RWPE1 (cell line): ENCODE measurements at regions not wholly inside any gene's neighbourhood (a gene's known extent, or its start where the extent isn't known, plus 50 kb on each side); places are given as distances from the start of the nearest gene placed in this dataset.

Source experiments
- CTCF ChIA-PET: fragments of 350-600 bp; sonication (Branson Sonifier 250); formaldehyde crosslinking; extraction: SDS; loops from one replicate; lab custom pipeline; 2021; lab: Yijun Ruan, JAX
- POLR2A ChIA-PET: fragments of 400-600 bp; formaldehyde crosslinking; extraction: SDS; loops from one replicate; lab custom pipeline; 2020; ENCODE audit warnings: antibody characterized with exemption; ENCODE audit not compliant: low non-redundant PET; lab: Yijun Ruan, JAX
- DNase-seq: peaks from one replicate; pipeline ENCODE4 v3.0.0; 2012; ENCODE audit warnings: low spot score
- H3K27ac ChIP-seq: fragments of 450-650 bp; 2 replicates; pipeline ENCODE4 v1.5.1; 2017
- TF ChIP-seq, protein P1 (sequence below): fragments of 450-650 bp; conservative IDR thresholded peaks from 2 replicates; pipeline ENCODE4 v1.5.1; 2017; ENCODE audit warnings: low read depth, mild to moderate bottlenecking

DNA sequence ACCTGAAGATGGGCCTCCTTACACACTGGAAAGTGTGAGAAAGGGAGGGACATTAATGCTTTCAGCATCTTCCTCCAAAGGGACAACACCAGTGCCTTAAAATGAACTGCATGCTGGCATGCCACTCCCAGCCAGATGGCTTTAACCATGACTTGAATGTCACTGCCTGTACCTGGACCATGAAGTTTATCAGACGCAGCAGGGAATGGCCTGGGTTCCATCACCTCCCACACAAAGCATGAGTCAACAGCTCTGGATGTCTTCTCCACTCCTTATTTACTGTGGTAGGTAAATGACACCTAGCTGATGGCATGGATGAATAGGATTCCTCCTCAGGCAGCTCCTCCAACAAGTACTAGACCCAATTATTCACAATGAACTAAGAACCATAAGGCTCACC lies 645.6 kb downstream of the SOX5 start:
- ChIA-PET CTCF (no interaction called here), POLR2A (no interaction called here)
- TF ChIP-seq, protein P1, sequence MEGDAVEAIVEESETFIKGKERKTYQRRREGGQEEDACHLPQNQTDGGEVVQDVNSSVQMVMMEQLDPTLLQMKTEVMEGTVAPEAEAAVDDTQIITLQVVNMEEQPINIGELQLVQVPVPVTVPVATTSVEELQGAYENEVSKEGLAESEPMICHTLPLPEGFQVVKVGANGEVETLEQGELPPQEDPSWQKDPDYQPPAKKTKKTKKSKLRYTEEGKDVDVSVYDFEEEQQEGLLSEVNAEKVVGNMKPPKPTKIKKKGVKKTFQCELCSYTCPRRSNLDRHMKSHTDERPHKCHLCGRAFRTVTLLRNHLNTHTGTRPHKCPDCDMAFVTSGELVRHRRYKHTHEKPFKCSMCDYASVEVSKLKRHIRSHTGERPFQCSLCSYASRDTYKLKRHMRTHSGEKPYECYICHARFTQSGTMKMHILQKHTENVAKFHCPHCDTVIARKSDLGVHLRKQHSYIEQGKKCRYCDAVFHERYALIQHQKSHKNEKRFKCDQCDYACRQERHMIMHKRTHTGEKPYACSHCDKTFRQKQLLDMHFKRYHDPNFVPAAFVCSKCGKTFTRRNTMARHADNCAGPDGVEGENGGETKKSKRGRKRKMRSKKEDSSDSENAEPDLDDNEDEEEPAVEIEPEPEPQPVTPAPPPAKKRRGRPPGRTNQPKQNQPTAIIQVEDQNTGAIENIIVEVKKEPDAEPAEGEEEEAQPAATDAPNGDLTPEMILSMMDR = no peak
- no peak for DNase-seq
- H3K27ac ChIP-seq = no peak overlapping the region

DNA sequence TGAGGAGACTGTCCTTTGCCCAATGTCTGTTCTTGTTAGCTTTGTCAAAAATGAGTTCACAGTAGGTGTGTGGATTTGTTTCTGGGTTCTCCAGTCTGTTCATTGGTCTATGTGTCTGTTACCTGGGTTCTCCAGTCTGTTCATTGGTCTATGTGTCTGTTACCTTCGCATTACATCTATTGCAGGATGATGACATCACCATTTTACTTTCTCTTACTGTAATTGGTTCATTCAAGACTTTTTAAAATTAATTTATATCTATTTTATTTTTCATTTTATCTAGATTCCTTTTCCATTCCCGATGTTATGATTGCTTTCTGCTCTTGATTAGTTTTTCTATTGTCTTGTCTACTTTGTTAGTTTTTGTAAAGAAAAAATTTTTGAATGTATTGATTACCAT lies 615.5 kb downstream of the SOX5 start:
- ChIA-PET CTCF (no interaction called here), POLR2A (no interaction called here)
- no peak overlapping the region for H3K27ac ChIP-seq
- TF ChIP-seq, protein P1 = no peak
- DNase-seq = no peak

DNA sequence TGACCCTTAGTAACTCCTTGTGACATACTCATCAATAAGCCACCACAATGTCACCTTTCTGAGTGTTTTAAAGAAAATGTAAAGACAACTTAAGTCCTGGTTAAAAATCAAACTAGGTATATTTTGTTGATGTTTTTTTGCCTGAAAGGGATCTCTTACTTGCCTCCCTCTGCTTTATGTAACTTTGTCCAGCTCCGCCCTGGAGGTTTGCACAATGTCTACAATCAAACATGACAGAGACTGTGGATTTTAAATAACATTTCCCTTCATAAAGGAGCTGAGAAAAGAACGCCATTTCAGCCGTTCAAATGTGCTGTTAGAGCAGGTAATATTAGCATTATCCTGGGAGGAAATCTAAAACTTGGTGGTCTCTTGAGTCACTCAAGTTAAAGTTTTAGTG lies 613.9 kb downstream of the SOX5 start:
- DNase-seq = no peak
- POLR2A ChIA-PET = no interaction called here
- CTCF ChIA-PET = no interaction called here
- H3K27ac ChIP-seq = no peak overlapping the region
- TF ChIP-seq, protein P1 = no peak

DNA sequence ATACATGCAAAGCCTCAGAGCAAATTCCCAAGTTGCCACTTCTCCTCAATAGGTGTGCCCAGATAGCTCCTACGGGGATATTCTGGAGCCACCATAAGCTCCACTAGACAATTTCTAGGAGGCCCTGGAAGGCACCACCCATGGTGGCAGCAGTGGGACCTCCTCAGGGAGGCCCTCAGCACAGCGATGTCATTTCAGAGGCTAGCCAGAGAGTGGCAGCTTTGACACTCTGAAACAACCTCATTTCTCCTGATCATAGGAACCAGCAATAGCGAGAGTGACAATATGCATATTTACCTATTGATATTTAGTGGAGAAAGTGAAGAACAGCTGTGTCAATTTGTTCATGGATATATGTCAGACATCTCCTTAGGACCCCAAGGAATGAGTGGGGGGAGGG lies 612.3 kb downstream of the SOX5 start:
- POLR2A ChIA-PET = no interaction called here
- CTCF ChIA-PET = no interaction called here
- H3K27ac ChIP-seq = no peak overlapping the region
- TF ChIP-seq, protein P1 = no peak
- no peak for DNase-seq

DNA sequence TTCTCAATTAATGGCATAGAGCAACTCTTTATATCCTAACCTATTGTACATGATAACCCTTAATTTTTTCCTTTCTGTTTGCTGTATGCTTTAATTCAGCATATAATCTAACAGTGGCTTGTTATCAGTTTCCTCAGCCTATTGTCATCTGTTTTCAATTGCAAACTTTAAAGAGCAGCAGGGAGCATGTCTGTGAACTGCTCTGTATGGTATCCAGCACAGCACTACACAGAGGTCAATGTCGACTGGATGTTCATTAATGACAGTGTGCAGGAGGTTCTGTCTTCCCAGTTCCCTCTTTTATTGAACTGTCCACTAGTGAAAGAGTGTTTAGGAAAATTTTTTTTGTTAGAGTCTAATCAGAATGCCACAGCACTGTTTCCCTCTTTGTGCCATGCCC lies 609.1 kb downstream of the SOX5 start:
- DNase-seq = no peak
- POLR2A ChIA-PET = no interaction called here
- CTCF ChIA-PET = no interaction called here
- TF ChIP-seq, protein P1 = no peak
- no peak overlapping the region for H3K27ac ChIP-seq

DNA sequence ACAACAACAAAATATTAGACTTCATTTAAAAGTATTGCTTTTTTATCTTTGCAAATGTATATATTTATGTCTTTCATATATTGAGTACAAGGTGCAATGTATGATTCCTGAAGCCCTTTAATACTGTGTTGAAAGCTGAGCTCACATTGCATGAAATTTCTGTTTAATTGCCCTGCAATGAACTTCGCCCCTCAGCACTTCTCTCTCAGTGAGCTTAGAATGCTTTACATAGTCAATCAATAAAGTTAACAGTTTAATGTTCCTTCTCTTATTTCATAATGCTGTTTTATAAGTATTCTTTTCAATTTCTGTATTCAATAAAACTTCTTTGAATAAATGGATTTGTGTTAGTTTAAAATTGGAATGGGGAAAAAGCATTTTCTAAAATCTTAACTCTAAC lies 607.1 kb downstream of the SOX5 start:
- no peak overlapping the region for H3K27ac ChIP-seq
- no peak for DNase-seq
- POLR2A ChIA-PET = no interaction called here
- CTCF ChIA-PET = no interaction called here
- TF ChIP-seq, protein P1 = no peak

DNA sequence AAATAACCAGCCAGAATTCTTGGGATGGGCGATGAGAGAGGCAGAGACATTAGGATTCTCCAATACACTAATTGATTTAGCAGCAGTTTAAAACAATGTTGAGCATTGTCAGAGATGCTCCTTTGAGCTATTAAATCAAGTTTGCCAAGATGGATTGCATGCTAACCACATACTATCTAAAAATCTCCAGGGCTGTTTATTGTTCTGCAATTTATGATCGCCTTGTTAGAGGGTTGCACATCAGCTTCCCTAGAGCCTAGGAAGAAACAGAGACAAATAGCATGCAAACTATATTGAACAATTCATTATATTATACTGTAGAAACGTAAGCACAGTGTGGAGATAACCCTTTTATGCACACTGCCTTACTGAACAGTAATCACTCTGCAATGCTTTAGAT lies 599.9 kb downstream of the SOX5 start:
- no peak for DNase-seq
- H3K27ac ChIP-seq = no peak overlapping the region
- TF ChIP-seq, protein P1 = no peak
- CTCF ChIA-PET = interaction anchor here (0.6 kb wide), 1 partner anchor 503 kb away, joined by 3 read pairs; no protein-coding TSS in a partner anchor
- POLR2A ChIA-PET = no interaction called here
